ENCODE measurements at regions not wholly inside any gene's neighbourhood (a gene's known extent, or its start where the extent isn't known, plus 50 kb on each side); places are given as distances from the start of the nearest gene placed in this dataset.
"Not testable (repeated sequence)": the region's sequence is repeated elsewhere in the genome, so short reads cannot be mapped to it uniquely, and the experiment has no call there.

- not testable (repeated sequence) for TF ChIP-seq ZBTB49 (tag by site-specific recombination; IDR thresholded peaks at IDR 0.05; ENCODE audit: low read depth); ZNF354C (tag by site-specific recombination; IDR thresholded peaks at IDR 0.05; ENCODE audit: borderline replicate concordance, low read depth); CTCF (tag by site-specific recombination; IDR thresholded peaks at IDR 0.05); ZSCAN18 (tag by site-specific recombination; IDR thresholded peaks at IDR 0.05); ZNF585B (tag by site-specific recombination; IDR thresholded peaks at IDR 0.05); OSR2 (tag by site-specific recombination; IDR thresholded peaks at IDR 0.05); REST (tag by site-specific recombination; IDR thresholded peaks at IDR 0.05); ZNF777 (tag by site-specific recombination; IDR thresholded peaks at IDR 0.05; ENCODE audit: borderline replicate concordance)
These were observed 309.3 kb upstream of the SOX1 start for GRCh38 chr13:111757618-111758017.
